Stimulated activated CD4-positive, alpha-beta T cell treated with anti-CD3 and anti-CD28 coated beads, Interleukin-12 subunit alpha, Interleukin-12 subunit beta, amount 100 ng/mL, for 48 hours (primary cell): ENCODE measurements at regions not wholly inside any gene's neighbourhood (a gene's known extent, or its start where the extent isn't known, plus 50 kb on each side); places are given as distances from the start of the nearest gene placed in this dataset.

Source experiments
- DNase-seq, 3 donors: peaks; one replicate each; pipeline ENCODE4 v3.0.0-alpha.2; 2020; ENCODE audit warnings: low read depth in 2 of 3, low spot score in 1 of 3

GRCh38 chr11:112837162-112837826 is 123.9 kb upstream of the NCAM1 start:
- DNase-seq, result no peak

GRCh38 chr11:112839051-112839450 is 122.2 kb upstream of the NCAM1 start:
- DNase-seq, result no peak

GRCh38 chr11:112841729-112842128 is 119.5 kb upstream of the NCAM1 start:
- DNase-seq, result no peak

- DNase-seq, result no peak
These were observed 119.1 kb upstream of the NCAM1 start for GRCh38 chr11:112842151-112842550.

- DNase-seq, result no peak
These were observed 116.7 kb upstream of the NCAM1 start for GRCh38 chr11:112844517-112844916.

- DNase-seq, result no peak
These were observed 113.7 kb upstream of the NCAM1 start for GRCh38 chr11:112847568-112847967.

GRCh38 chr11:112852143-112852866 is 108.9 kb upstream of the NCAM1 start:
- no peak for DNase-seq

- no peak for DNase-seq
These were observed 105.1 kb upstream of the NCAM1 start for GRCh38 chr11:112856133-112856532.

GRCh38 chr11:112856591-112856990 is 104.6 kb upstream of the NCAM1 start:
- DNase-seq, result no peak

GRCh38 chr11:112858289-112859023 is 102.8 kb upstream of the NCAM1 start:
- DNase-seq, result no peak

- DNase-seq, result no peak
These were observed 101.4 kb upstream of the NCAM1 start for GRCh38 chr11:112859787-112860186.

- DNase-seq, result no peak
These were observed 99.9 kb upstream of the NCAM1 start for GRCh38 chr11:112861356-112861755.

- DNase-seq, result no peak
These were observed 97.9 kb upstream of the NCAM1 start for GRCh38 chr11:112863305-112863704.

GRCh38 chr11:112864672-112865071 is 96.5 kb upstream of the NCAM1 start:
- DNase-seq, result no peak

GRCh38 chr11:112871909-112872500 is 89.2 kb upstream of the NCAM1 start:
- DNase-seq, result no peak

- DNase-seq, result no peak
These were observed 86.2 kb upstream of the NCAM1 start for GRCh38 chr11:112874980-112875379.

- no peak for DNase-seq
These were observed 83.6 kb upstream of the NCAM1 start for GRCh38 chr11:112877581-112877980.

GRCh38 chr11:112878033-112878601 is 83.1 kb upstream of the NCAM1 start:
- DNase-seq, result no peak

- DNase-seq, result no peak
These were observed 80.7 kb upstream of the NCAM1 start for GRCh38 chr11:112880495-112880894.

- no peak for DNase-seq
These were observed 79.8 kb upstream of the NCAM1 start for GRCh38 chr11:112881461-112881860.
